ENCODE measurements at regions not wholly inside any gene's neighbourhood (a gene's known extent, or its start where the extent isn't known, plus 50 kb on each side); places are given as distances from the start of the nearest gene placed in this dataset.

GRCh38 chr14:59096303-59096702, 92.2 kb upstream of the DAAM1 start:
- Histone ChIP-seq H2BK120ac (replicated peaks; ENCODE audit: low read depth, low read length) (no peak overlapping the region), H4K8ac (ENCODE audit: extremely low read depth, insufficient read depth, low read length) (no peak overlapping the region), H4K91ac (replicated peaks; ENCODE audit: insufficient read length, low read length) (no peak overlapping the region), H2BK15ac (ENCODE audit: low read length) (no peak overlapping the region), H2BK20ac (ENCODE audit: low read length) (no peak overlapping the region), H3K23me2 (ENCODE audit: low read depth, low read length) (no peaks in the 10 kb centered on the region), H3K79me2 (ENCODE audit: control insufficient read depth in 1 of 2, insufficient read depth in 2 of 2, low read length in 2 of 2) (no peaks in the 10 kb centered on the region), H3K4me3 (ENCODE audit: extremely low read depth in 1 of 4, insufficient read depth in 2 of 4, low read depth in 3 of 4, low read length in 4 of 4) (no peak overlapping the region), H2AK5ac (ENCODE audit: low read depth, low read length) (no peak overlapping the region), H3K9me3 (ENCODE audit: insufficient read depth in 2 of 2, low read depth in 1 of 2, low read length in 1 of 2) (0 out of 4 replicates have a peak, but pooled peaks cover 0 to 3% of the 10 kb centered on the region in 2 experiments), H3K27ac (ENCODE audit: low read depth, low read length) (no peak overlapping the region), H3K79me1 (ENCODE audit: low read depth, low read length) (no peaks in the 10 kb centered on the region), H3K27me3 (replicated peaks in 1 of 4; ENCODE audit: control insufficient read depth in 3 of 4, extremely low read depth in 1 of 4, insufficient read depth in 3 of 4, low read length in 3 of 4) (no peaks in the 10 kb centered on the region), H3K56ac (replicated peaks; ENCODE audit: insufficient read length, low read depth, low read length) (no peak overlapping the region), H3K4ac (replicated peaks; ENCODE audit: insufficient read length, low read depth, low read length) (no peak overlapping the region), H2BK5ac (ENCODE audit: low read depth, low read length) (no peak overlapping the region), H4K5ac (ENCODE audit: insufficient read length, low read depth, low read length) (no peak overlapping the region), H3K9ac (replicated peaks in 1 of 4; ENCODE audit: extremely low read depth in 1 of 4, low read depth in 3 of 4, low read length in 3 of 4) (no peak overlapping the region), H3K36me3 (ENCODE audit: control insufficient read depth in 2 of 4, insufficient read depth in 4 of 4, low read length in 3 of 4) (no peaks in the 10 kb centered on the region), H3K4me2 (ENCODE audit: insufficient read depth in 1 of 2, low read depth in 2 of 2, low read length in 2 of 2) (no peak overlapping the region), H3K4me1 (replicated peaks in 1 of 4; ENCODE audit: control insufficient read depth in 3 of 4, insufficient read depth in 4 of 4, low read length in 3 of 4) (no peaks in the 10 kb centered on the region), H2AFZ (ENCODE audit: low read length) (no peak overlapping the region), H3K18ac (ENCODE audit: extremely low read depth, low read length) (no peak overlapping the region), H3K14ac (ENCODE audit: insufficient read length) (no peak overlapping the region), H3K23ac (ENCODE audit: insufficient read length) (no peak overlapping the region), H2BK12ac (ENCODE audit: low read depth, low read length) (no peak overlapping the region), H4K20me1 (replicated peaks in 1 of 2; ENCODE audit: control insufficient read depth in 1 of 2, insufficient read depth in 2 of 2, low read length in 2 of 2) (no peaks in the 10 kb centered on the region)
- whole genome bisulfite sequencing, 2 experiments (ENCODE audit: extremely low coverage in 1 of 2, insufficient coverage in 1 of 2, insufficient read length in 1 of 2, insufficient replicate concordance in 2 of 2, low coverage in 1 of 2, low lambda C conversion rate in 2 of 2, missing lambda C conversion rate in 1 of 2): 76% methylated on average over 2 of the region's 2 CpGs; no CpG with 5 or more reads in 1 of the 2 experiments
- FAIRE-seq (no peak), DNase-seq (ENCODE audit: low read depth in 1 of 2, low spot score in 2 of 2) (no peak)
- ChIA-PET POLR2A (ENCODE audit: partially characterized antibody) (no interaction called here), CTCF (ENCODE audit: partially characterized antibody) (interaction anchor here (0.6 kb wide), 1 partner anchor 450 kb away, joined by 3 read pairs; no protein-coding TSS in a partner anchor)
- TF ChIP-seq GTF2F1 (IDR thresholded peaks at IDR 0.05; ENCODE audit: borderline replicate concordance, low read depth, low read length) (no peak), MAFK (IDR thresholded peaks at IDR 0.05; ENCODE audit: low read depth, low read length) (no peak), BCL11A (IDR thresholded peaks at IDR 0.05; ENCODE audit: low read depth in 2 of 2, low read length in 2 of 2) (no peak), RBBP5 (IDR thresholded peaks at IDR 0.05; ENCODE audit: borderline replicate concordance, low read depth, low read length) (no peak), SP2 (IDR thresholded peaks at IDR 0.05; ENCODE audit: low read length) (no peak), BRCA1 (IDR thresholded peaks at IDR 0.05; ENCODE audit: low read depth, low read length) (no peak), POLR2AphosphoS5 (IDR thresholded peaks at IDR 0.05; ENCODE audit: low read depth, low read length) (no peak), YY1 (IDR thresholded peaks at IDR 0.05; ENCODE audit: low read depth, low read length) (no peak), CTCF (IDR thresholded peaks at IDR 0.05; ENCODE audit: control extremely low read depth in 1 of 3, insufficient read depth in 1 of 3, low read depth in 1 of 3, low read length in 3 of 3) (no peak), EGR1 (IDR thresholded peaks at IDR 0.05; ENCODE audit: borderline replicate concordance, low read depth, low read length) (no peak), TAF1 (IDR thresholded peaks at IDR 0.05; ENCODE audit: low read depth, low read length) (no peak), POLR2A (IDR thresholded peaks at IDR 0.05; ENCODE audit: control extremely low read depth in 1 of 2, low read depth in 2 of 2, low read length in 2 of 2) (no peak), TCF12 (IDR thresholded peaks at IDR 0.05; ENCODE audit: low read depth, low read length) (no peak), PHF8 (conservative IDR thresholded peaks at IDR 0.05; ENCODE audit: low read depth, low read length) (no peak)
